ENCODE measurements at regions not wholly inside any gene's neighbourhood (a gene's known extent, or its start where the extent isn't known, plus 50 kb on each side); places are given as distances from the start of the nearest gene placed in this dataset.

- TF ChIP-seq POLR2A (IDR thresholded peaks at IDR 0.05; ENCODE audit: low read depth, low read length) (no peak), POLR2AphosphoS5 (IDR thresholded peaks at IDR 0.05; ENCODE audit: low read depth, low read length) (no peak)
These were observed 78.3 kb upstream of the ZNF608 start for GRCh38 chr5:124824637-124825158.

Measured in GM12892 (cell line).